Ammon's horn (tissue), 1 donor: ENCODE measurements at regions not wholly inside any gene's neighbourhood (a gene's known extent, or its start where the extent isn't known, plus 50 kb on each side); places are given as distances from the start of the nearest gene placed in this dataset.

Experiments
- DNase-seq: peaks from one replicate; pipeline ENCODE4 v3.0.0-alpha.2; 2016; ENCODE audit warnings: low spot score

GRCh38 chr13:37934339-37935191 lies 65.0 kb upstream of the TRPC4 start:
- no peak for DNase-seq

- DNase-seq: no peak
These were observed 59.7 kb upstream of the TRPC4 start for GRCh38 chr13:37929308-37929707.

- no peak for DNase-seq
These were observed 58.0 kb upstream of the TRPC4 start for GRCh38 chr13:37927561-37927960.

- DNase-seq: no peak
These were observed 56.4 kb upstream of the TRPC4 start for GRCh38 chr13:37925878-37926473.

- DNase-seq: no peak
These were observed 53.7 kb upstream of the TRPC4 start for GRCh38 chr13:37923236-37923635.

GRCh38 chr13:37919329-37919880 lies 49.8 kb upstream of the TRPC4 start:
- no peak for DNase-seq
